ENCODE measurements at regions not wholly inside any gene's neighbourhood (a gene's known extent, or its start where the extent isn't known, plus 50 kb on each side); places are given as distances from the start of the nearest gene placed in this dataset.

GRCh38 chr14:61621444-61621843 is 73.9 kb upstream of the HIF1A start:
- Histone ChIP-seq H3F3A (ENCODE audit: insufficient read depth, low read length) (no peaks in the 10 kb centered on the region), H3K27me3 (ENCODE audit: insufficient read depth, low read length) (no peaks in the 10 kb centered on the region), H4K20me1 (ENCODE audit: insufficient read depth, low read length) (no peaks in the 10 kb centered on the region), H3K9me3 (ENCODE audit: low read length) (no peaks in the 10 kb centered on the region), H3K4me2 (ENCODE audit: low read length) (no peak overlapping the region), H2AFZ (ENCODE audit: low read length) (no peak overlapping the region), H3K79me2 (ENCODE audit: insufficient read depth, low read length) (no peaks in the 10 kb centered on the region), H3K4me3 (ENCODE audit: low read depth, low read length, poor library complexity, severe bottlenecking) (no peak overlapping the region), H3K27ac (ENCODE audit: low read depth, low read length, poor library complexity, severe bottlenecking) (no peak overlapping the region), H3K9me2 (ENCODE audit: low read depth, low read length) (no peaks in the 10 kb centered on the region), H3K4me1 (ENCODE audit: insufficient read depth, low read length, severe bottlenecking) (no peaks in the 10 kb centered on the region), H3K36me3 (ENCODE audit: insufficient read depth, low read length) (no peaks in the 10 kb centered on the region), H3K9ac (ENCODE audit: low read length) (no peak overlapping the region)
- TF ChIP-seq CTCF (IDR thresholded peaks at IDR 0.05; ENCODE audit: low read length) (no peak), EZH2 (IDR thresholded peaks at IDR 0.05; ENCODE audit: borderline replicate concordance, low read length) (no peak)

GRCh38 chr14:61622051-61622450 is 73.3 kb upstream of the HIF1A start:
- no peaks in the 10 kb centered on the region for H3K79me2 ChIP-seq (ENCODE audit: insufficient read depth, low read length)
- H3K4me2 ChIP-seq (ENCODE audit: low read length): no peak overlapping the region
- H3K9ac ChIP-seq (ENCODE audit: low read length): no peak overlapping the region
- H3F3A ChIP-seq (ENCODE audit: insufficient read depth, low read length): no peaks in the 10 kb centered on the region
- H4K20me1 ChIP-seq (ENCODE audit: insufficient read depth, low read length): no peaks in the 10 kb centered on the region
- H3K9me2 ChIP-seq (ENCODE audit: low read depth, low read length): no peaks in the 10 kb centered on the region
- no peaks in the 10 kb centered on the region for H3K4me1 ChIP-seq (ENCODE audit: insufficient read depth, low read length, severe bottlenecking)
- TF ChIP-seq CTCF (IDR thresholded peaks at IDR 0.05; ENCODE audit: low read length): no peak
- no peak for TF ChIP-seq EZH2 (IDR thresholded peaks at IDR 0.05; ENCODE audit: borderline replicate concordance, low read length)
- H2AFZ ChIP-seq (ENCODE audit: low read length): no peak overlapping the region
- no peak overlapping the region for H3K4me3 ChIP-seq (ENCODE audit: low read depth, low read length, poor library complexity, severe bottlenecking)
- no peaks in the 10 kb centered on the region for H3K27me3 ChIP-seq (ENCODE audit: insufficient read depth, low read length)
- no peaks in the 10 kb centered on the region for H3K36me3 ChIP-seq (ENCODE audit: insufficient read depth, low read length)
- no peak overlapping the region for H3K27ac ChIP-seq (ENCODE audit: low read depth, low read length, poor library complexity, severe bottlenecking)
- no peaks in the 10 kb centered on the region for H3K9me3 ChIP-seq (ENCODE audit: low read length)

- no peaks in the 10 kb centered on the region for H3K36me3 ChIP-seq (ENCODE audit: insufficient read depth, low read length)
- no peak overlapping the region for H3K4me3 ChIP-seq (ENCODE audit: low read depth, low read length, poor library complexity, severe bottlenecking)
- no peak overlapping the region for H3K27ac ChIP-seq (ENCODE audit: low read depth, low read length, poor library complexity, severe bottlenecking)
- no peak for TF ChIP-seq EZH2 (IDR thresholded peaks at IDR 0.05; ENCODE audit: borderline replicate concordance, low read length)
- no peak for TF ChIP-seq CTCF (IDR thresholded peaks at IDR 0.05; ENCODE audit: low read length)
- H2AFZ ChIP-seq (ENCODE audit: low read length): no peak overlapping the region
- no peaks in the 10 kb centered on the region for H3K4me1 ChIP-seq (ENCODE audit: insufficient read depth, low read length, severe bottlenecking)
- no peaks in the 10 kb centered on the region for H3K9me3 ChIP-seq (ENCODE audit: low read length)
- H3K9me2 ChIP-seq (ENCODE audit: low read depth, low read length): no peaks in the 10 kb centered on the region
- H3F3A ChIP-seq (ENCODE audit: insufficient read depth, low read length): no peaks in the 10 kb centered on the region
- no peaks in the 10 kb centered on the region for H3K27me3 ChIP-seq (ENCODE audit: insufficient read depth, low read length)
- H4K20me1 ChIP-seq (ENCODE audit: insufficient read depth, low read length): no peaks in the 10 kb centered on the region
- no peak overlapping the region for H3K9ac ChIP-seq (ENCODE audit: low read length)
- no peaks in the 10 kb centered on the region for H3K79me2 ChIP-seq (ENCODE audit: insufficient read depth, low read length)
- no peak overlapping the region for H3K4me2 ChIP-seq (ENCODE audit: low read length)
Measured at GRCh38 chr14:61623927-61624326, 71.4 kb upstream of the HIF1A start.

Measured in OCI-LY1 (cell line).